Neural progenitor cell (in vitro differentiated cells): ENCODE measurements at regions not wholly inside any gene's neighbourhood (a gene's known extent, or its start where the extent isn't known, plus 50 kb on each side); places are given as distances from the start of the nearest gene placed in this dataset.
"Not testable (repeated sequence)": the region's sequence is repeated elsewhere in the genome, so short reads cannot be mapped to it uniquely, and the experiment has no call there.

Experiments
- DNase-seq: peaks from one replicate; pipeline ENCODE4 v3.0.0-alpha.2; 2016; ENCODE audit warnings: low spot score
- H2AFZ ChIP-seq: fragments of 200-600 bp; sonication (generic); replicated peaks from 2 replicates; pipeline ENCODE4 v1.6.1; 2016; ENCODE audit warnings: antibody characterized with exemption
- H3F3A ChIP-seq: fragments of 200-600 bp; sonication (generic); 2 replicates; pipeline ENCODE4 v1.6.1; 2016; ENCODE audit warnings: antibody characterized with exemption, low read depth
- H3K27ac ChIP-seq: fragments of 200-600 bp; sonication (generic); 2 replicates; pipeline ENCODE4 v1.5.1; 2016; ENCODE audit warnings: mild to moderate bottlenecking
- H3K27me3 ChIP-seq: fragments of 200-600 bp; sonication (generic); 2 replicates; pipeline ENCODE4 v1.6.1; 2016; ENCODE audit warnings: mild to moderate bottlenecking, moderate library complexity
- H3K36me3 ChIP-seq: fragments of 200-600 bp; sonication (generic); 2 replicates; pipeline ENCODE4 v1.5.1; 2016
- H3K4me1 ChIP-seq: fragments of 200-600 bp; sonication (generic); 2 replicates; pipeline ENCODE4 v1.6.1; 2016; ENCODE audit warnings: mixed run types
- H3K4me2 ChIP-seq: fragments of 200-600 bp; sonication (generic); 2 replicates; pipeline ENCODE4 v1.6.1; 2016
- H3K4me3 ChIP-seq: fragments of 200-600 bp; sonication (generic); 2 replicates; pipeline ENCODE4 v1.5.1; 2016
- H3K79me2 ChIP-seq: fragments of 200-600 bp; sonication (generic); 2 replicates; pipeline ENCODE4 v1.6.1; 2016; ENCODE audit warnings: low read depth
- H3K9ac ChIP-seq: fragments of 200-600 bp; sonication (generic); 2 replicates; pipeline ENCODE4 v1.6.1; 2016
- H3K9me3 ChIP-seq: fragments of 200-600 bp; sonication (generic); 2 replicates; pipeline ENCODE4 v1.5.1; 2016; ENCODE audit warnings: low read depth
- H4K20me1 ChIP-seq: fragments of 200-600 bp; sonication (generic); 2 replicates; pipeline ENCODE4 v1.6.1; 2016; ENCODE audit warnings: low read depth
- H3K27ac Mint-ChIP-seq: 3 replicates; pipeline ENCODE4 v1.8.0; 2021; ENCODE audit warnings: mixed read lengths
- H3K27me3 Mint-ChIP-seq: 2 replicates; pipeline ENCODE4 v1.8.0; 2022; ENCODE audit warnings: low read depth, mild to moderate bottlenecking, inconsistent platforms, moderate library complexity, mixed read lengths; ENCODE audit not compliant: insufficient read depth
- H3K36me3 Mint-ChIP-seq: 3 replicates; pipeline ENCODE4 v1.8.0; 2021; ENCODE audit warnings: mixed read lengths
- H3K4me1 Mint-ChIP-seq: 3 replicates; pipeline ENCODE4 v1.8.0; 2021; ENCODE audit warnings: mixed read lengths
- H3K4me3 Mint-ChIP-seq: 3 replicates; pipeline ENCODE4 v1.8.0; 2021; ENCODE audit warnings: mild to moderate bottlenecking, moderate library complexity, mixed read lengths
- H3K9me3 Mint-ChIP-seq: 3 replicates; pipeline ENCODE4 v1.8.0; 2020; ENCODE audit warnings: mixed read lengths

DNA sequence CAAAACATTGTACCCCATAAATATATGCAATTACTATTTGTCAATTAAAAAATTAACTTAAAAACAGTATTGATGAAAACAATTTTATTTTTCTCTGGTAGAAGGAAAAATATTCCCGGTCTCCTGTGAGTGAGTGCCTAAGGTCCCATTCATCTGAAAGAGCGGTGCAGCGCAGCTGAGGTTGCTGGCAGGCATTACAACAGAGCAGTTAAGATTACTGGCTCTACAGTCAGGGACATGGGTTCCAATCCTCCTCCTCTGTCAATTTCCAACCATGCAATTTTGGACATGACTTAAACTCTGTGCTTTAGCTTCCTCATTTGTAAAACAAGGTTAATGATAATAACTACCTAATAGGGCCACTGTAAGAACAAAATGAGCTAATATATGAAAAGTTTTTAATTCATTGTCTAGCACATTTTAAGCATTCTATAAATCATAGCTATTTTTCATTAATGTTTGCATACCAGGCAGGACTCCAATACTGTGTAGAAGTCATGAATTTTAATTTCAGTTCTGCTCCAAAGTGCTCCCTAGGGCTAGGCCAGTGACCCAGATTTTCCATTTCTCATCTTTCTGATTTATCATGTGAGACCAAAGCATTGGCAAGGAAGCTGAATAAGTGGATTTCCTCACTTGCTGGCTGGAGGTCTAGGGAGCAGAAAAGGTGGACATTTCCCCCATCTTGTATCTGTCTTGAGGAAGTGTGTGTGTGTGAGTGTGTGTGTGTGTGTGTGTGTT, 174.2 kb upstream of the NBPF19 start:
- H3K79me2 ChIP-seq, DNase-seq, H3K4me2 ChIP-seq, H3F3A ChIP-seq, H3K9me3 ChIP-seq, H3K4me1 Mint-ChIP-seq, H3K27ac ChIP-seq, H3K9ac ChIP-seq, H3K27me3 Mint-ChIP-seq, H4K20me1 ChIP-seq, H3K36me3 Mint-ChIP-seq, H3K4me3 ChIP-seq, H3K36me3 ChIP-seq, H2AFZ ChIP-seq, H3K4me1 ChIP-seq, H3K9me3 Mint-ChIP-seq, H3K27me3 ChIP-seq, H3K4me3 Mint-ChIP-seq, H3K27ac Mint-ChIP-seq: not testable (repeated sequence)

GRCh38 chr1:149301282-149301681, 173.6 kb upstream of the NBPF19 start:
- H3K9me3 ChIP-seq, H3K4me1 Mint-ChIP-seq, H3K27ac Mint-ChIP-seq, H3K27ac ChIP-seq, H3K4me1 ChIP-seq, DNase-seq, H3K4me3 Mint-ChIP-seq, H3F3A ChIP-seq, H3K79me2 ChIP-seq, H3K36me3 ChIP-seq, H3K9me3 Mint-ChIP-seq, H3K4me3 ChIP-seq, H3K9ac ChIP-seq, H2AFZ ChIP-seq, H3K36me3 Mint-ChIP-seq, H4K20me1 ChIP-seq, H3K27me3 ChIP-seq, H3K4me2 ChIP-seq, H3K27me3 Mint-ChIP-seq: not testable (repeated sequence)

- H3K9ac ChIP-seq, H3K9me3 Mint-ChIP-seq, H3K4me3 ChIP-seq, H3K4me3 Mint-ChIP-seq, DNase-seq, H2AFZ ChIP-seq, H3K4me2 ChIP-seq, H3K36me3 ChIP-seq, H3K9me3 ChIP-seq, H3K27me3 Mint-ChIP-seq, H3K27me3 ChIP-seq, H3K27ac Mint-ChIP-seq, H4K20me1 ChIP-seq, H3K36me3 Mint-ChIP-seq, H3F3A ChIP-seq, H3K79me2 ChIP-seq, H3K4me1 ChIP-seq, H3K27ac ChIP-seq, H3K4me1 Mint-ChIP-seq: not testable (repeated sequence)
Measured at GRCh38 chr1:149304796-149305195, 170.0 kb upstream of the NBPF19 start.

DNA sequence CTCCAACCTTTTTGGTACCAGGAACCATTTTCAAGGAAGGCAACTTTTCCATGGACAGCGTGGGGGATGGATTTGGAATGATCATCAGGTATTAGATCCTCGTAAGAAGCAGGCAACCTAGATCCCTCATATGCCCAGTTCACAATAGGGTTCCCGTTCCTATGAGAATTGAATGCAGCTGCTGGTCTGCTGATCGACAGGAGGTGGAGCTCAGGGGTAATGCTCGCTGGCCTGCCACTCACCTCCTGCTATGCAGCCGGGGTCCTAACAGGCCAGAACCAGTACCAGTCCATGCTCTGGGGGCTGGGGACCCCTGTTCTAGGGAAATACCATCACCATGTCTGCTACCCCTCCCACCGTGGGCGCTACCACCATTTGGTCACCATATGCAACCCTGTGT, 167.2 kb upstream of the NBPF19 start:
- not testable (repeated sequence) for H4K20me1 ChIP-seq, H3K36me3 Mint-ChIP-seq, H3K36me3 ChIP-seq, H3K79me2 ChIP-seq, H3K27ac ChIP-seq, H3K4me3 ChIP-seq, H3K4me1 ChIP-seq, H3K4me2 ChIP-seq, H3K4me3 Mint-ChIP-seq, H3K9me3 Mint-ChIP-seq, H3K27me3 Mint-ChIP-seq, DNase-seq, H3K27ac Mint-ChIP-seq, H3K4me1 Mint-ChIP-seq, H3K9ac ChIP-seq, H3F3A ChIP-seq, H3K9me3 ChIP-seq, H2AFZ ChIP-seq, H3K27me3 ChIP-seq

- not testable (repeated sequence) for H3K36me3 ChIP-seq, H2AFZ ChIP-seq, H3K27ac ChIP-seq, DNase-seq, H3K9me3 ChIP-seq, H3K4me3 Mint-ChIP-seq, H3K27me3 ChIP-seq, H4K20me1 ChIP-seq, H3K27me3 Mint-ChIP-seq, H3K27ac Mint-ChIP-seq, H3F3A ChIP-seq, H3K9ac ChIP-seq, H3K9me3 Mint-ChIP-seq, H3K4me3 ChIP-seq, H3K4me1 Mint-ChIP-seq, H3K4me1 ChIP-seq, H3K36me3 Mint-ChIP-seq, H3K4me2 ChIP-seq, H3K79me2 ChIP-seq
Measured at GRCh38 chr1:149314921-149315320, 159.9 kb upstream of the NBPF19 start.

DNA sequence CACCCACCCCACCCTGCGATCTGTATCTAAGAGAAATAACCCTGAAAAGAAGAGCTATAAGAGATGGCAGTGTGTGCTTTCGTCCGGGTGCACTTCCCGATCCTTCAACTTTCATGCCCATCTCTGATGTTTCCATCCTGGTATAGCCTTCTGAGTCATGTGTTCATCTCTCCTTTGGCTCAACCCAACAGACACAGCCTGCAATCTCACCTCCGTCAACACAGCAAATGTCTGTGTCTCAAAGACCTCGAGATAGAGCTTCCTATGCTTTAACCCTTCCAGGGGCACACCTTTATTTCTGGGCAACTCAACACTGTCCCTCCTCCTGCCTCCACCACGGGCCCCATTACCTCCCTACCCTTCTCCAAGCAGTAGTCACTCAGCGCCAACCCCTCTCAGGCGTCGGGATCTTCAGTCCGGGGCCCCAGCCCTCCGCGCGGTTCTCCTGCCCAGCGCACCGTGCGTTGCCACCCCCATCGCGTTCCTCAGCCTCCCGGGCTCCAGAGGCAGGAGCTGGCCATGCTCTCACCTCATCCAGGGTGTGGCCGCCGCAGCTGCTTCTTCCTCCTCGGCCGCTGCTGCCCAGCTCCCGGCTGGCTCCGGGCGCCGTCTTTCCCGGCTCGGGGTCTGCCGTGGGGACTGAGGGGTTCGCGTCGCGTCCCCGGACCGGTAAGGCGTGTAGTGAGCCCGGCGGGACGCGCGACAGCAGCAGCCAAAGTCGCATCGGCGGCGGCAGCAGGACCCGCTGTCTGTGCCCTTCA, 153.7 kb upstream of the NBPF19 start:
- H3K4me1 ChIP-seq, DNase-seq, H3K27me3 Mint-ChIP-seq, H2AFZ ChIP-seq, H3K9me3 Mint-ChIP-seq, H3K4me1 Mint-ChIP-seq, H3K4me3 ChIP-seq, H3K36me3 Mint-ChIP-seq, H3K27ac Mint-ChIP-seq, H3K4me3 Mint-ChIP-seq, H3K27me3 ChIP-seq, H3K79me2 ChIP-seq, H4K20me1 ChIP-seq, H3K4me2 ChIP-seq, H3K36me3 ChIP-seq, H3K9me3 ChIP-seq, H3K27ac ChIP-seq, H3F3A ChIP-seq, H3K9ac ChIP-seq: not testable (repeated sequence)

DNA sequence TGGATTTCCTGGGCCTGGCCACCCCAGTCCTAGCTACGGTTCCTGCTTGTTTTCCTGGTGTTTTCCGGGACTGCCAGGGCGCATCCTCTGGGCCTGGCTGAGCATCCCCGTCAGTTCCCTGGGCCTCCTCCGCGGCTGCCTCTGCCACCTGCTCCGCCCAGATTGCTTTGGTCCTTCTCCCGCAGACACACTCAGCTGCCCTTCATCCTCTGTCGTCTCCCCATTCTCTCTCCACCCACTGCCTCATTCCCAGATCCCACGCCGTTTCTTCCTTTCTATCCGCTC, 153.2 kb upstream of the NBPF19 start:
- DNase-seq, H3K9ac ChIP-seq, H3K9me3 Mint-ChIP-seq, H3F3A ChIP-seq, H3K36me3 ChIP-seq, H3K27ac ChIP-seq, H3K4me3 Mint-ChIP-seq, H4K20me1 ChIP-seq, H3K4me3 ChIP-seq, H3K27me3 Mint-ChIP-seq, H2AFZ ChIP-seq, H3K27ac Mint-ChIP-seq, H3K36me3 Mint-ChIP-seq, H3K27me3 ChIP-seq, H3K4me2 ChIP-seq, H3K4me1 Mint-ChIP-seq, H3K79me2 ChIP-seq, H3K9me3 ChIP-seq, H3K4me1 ChIP-seq: not testable (repeated sequence)

- not testable (repeated sequence) for H3K9ac ChIP-seq, H3K27ac Mint-ChIP-seq, H3K36me3 ChIP-seq, H3K4me1 Mint-ChIP-seq, H2AFZ ChIP-seq, H3K36me3 Mint-ChIP-seq, H3K27me3 Mint-ChIP-seq, H3K4me2 ChIP-seq, H3K27me3 ChIP-seq, H4K20me1 ChIP-seq, H3K79me2 ChIP-seq, H3K9me3 Mint-ChIP-seq, DNase-seq, H3K27ac ChIP-seq, H3F3A ChIP-seq, H3K4me3 Mint-ChIP-seq, H3K4me3 ChIP-seq, H3K9me3 ChIP-seq, H3K4me1 ChIP-seq
Measured at GRCh38 chr1:149330081-149330335, 144.8 kb upstream of the NBPF19 start.
